ENCODE measurements at regions not wholly inside any gene's neighbourhood (a gene's known extent, or its start where the extent isn't known, plus 50 kb on each side); places are given as distances from the start of the nearest gene placed in this dataset.

- no peak for DNase-seq (ENCODE audit: low read depth in 4 of 4, low spot score in 1 of 4)
Observed at GRCh38 chr20:17819395-17820093, 119.8 kb downstream of the BANF2 start.

GRCh38 chr20:17818187-17818586 is 118.4 kb downstream of the BANF2 start:
- DNase-seq (ENCODE audit: low read depth in 4 of 4, low spot score in 1 of 4), result no peak

- no peak for DNase-seq (ENCODE audit: low read depth in 4 of 4, low spot score in 1 of 4)
Observed at GRCh38 chr20:17816804-17817587, 117.2 kb downstream of the BANF2 start.

- no peak for DNase-seq (ENCODE audit: low read depth in 4 of 4, low spot score in 1 of 4)
Observed at GRCh38 chr20:17811628-17811965, 111.8 kb downstream of the BANF2 start.

- DNase-seq (ENCODE audit: low read depth in 4 of 4, low spot score in 1 of 4), result no peak
Observed at GRCh38 chr20:17810847-17811627, 111.3 kb downstream of the BANF2 start.

- DNase-seq (ENCODE audit: low read depth in 4 of 4, low spot score in 1 of 4), result no peak
Observed at GRCh38 chr20:17810062-17810631, 110.4 kb downstream of the BANF2 start.

- no peak for DNase-seq (ENCODE audit: low read depth in 4 of 4, low spot score in 1 of 4)
Observed at GRCh38 chr20:17809362-17810061, 109.7 kb downstream of the BANF2 start.

GRCh38 chr20:17808782-17809181 is 109.0 kb downstream of the BANF2 start:
- DNase-seq (ENCODE audit: low read depth in 4 of 4, low spot score in 1 of 4), result no peak

GRCh38 chr20:17808357-17808756 is 108.6 kb downstream of the BANF2 start:
- DNase-seq (ENCODE audit: low read depth in 4 of 4, low spot score in 1 of 4), result no peak

- no peak for DNase-seq (ENCODE audit: low read depth in 4 of 4, low spot score in 1 of 4)
Observed at GRCh38 chr20:17807651-17808050, 107.9 kb downstream of the BANF2 start.

- no peak for DNase-seq (ENCODE audit: low read depth in 4 of 4, low spot score in 1 of 4)
Observed at GRCh38 chr20:17806739-17807441, 107.1 kb downstream of the BANF2 start.

GRCh38 chr20:17806107-17806506 is 106.3 kb downstream of the BANF2 start:
- no peak for DNase-seq (ENCODE audit: low read depth in 4 of 4, low spot score in 1 of 4)

GRCh38 chr20:17803765-17804164 is 104.0 kb downstream of the BANF2 start:
- no peak for DNase-seq (ENCODE audit: low read depth in 4 of 4, low spot score in 1 of 4)

- no peak for DNase-seq (ENCODE audit: low read depth in 4 of 4, low spot score in 1 of 4)
Observed at GRCh38 chr20:17799575-17800227, 99.9 kb downstream of the BANF2 start.

- DNase-seq (ENCODE audit: low read depth in 4 of 4, low spot score in 1 of 4), result no peak
Observed at GRCh38 chr20:17798601-17799000, 98.8 kb downstream of the BANF2 start.

GRCh38 chr20:17797579-17797978 is 97.8 kb downstream of the BANF2 start:
- DNase-seq (ENCODE audit: low read depth in 4 of 4, low spot score in 1 of 4), result no peak

- no peak for DNase-seq (ENCODE audit: low read depth in 4 of 4, low spot score in 1 of 4)
Observed at GRCh38 chr20:17797161-17797560, 97.4 kb downstream of the BANF2 start.

GRCh38 chr20:17796091-17796563 is 96.4 kb downstream of the BANF2 start:
- DNase-seq (ENCODE audit: low read depth in 4 of 4, low spot score in 1 of 4), result no peak

GRCh38 chr20:17795501-17796071 is 95.8 kb downstream of the BANF2 start:
- no peak for DNase-seq (ENCODE audit: low read depth in 4 of 4, low spot score in 1 of 4)

All from stimulated activated CD4-positive, alpha-beta T cell treated with anti-CD3 and anti-CD28 coated beads, Interleukin-1b, Interleukin-23, amount 100 ng/mL, for 24 hours (primary cell).